K562 (cell line): ENCODE measurements at regions not wholly inside any gene's neighbourhood (a gene's known extent, or its start where the extent isn't known, plus 50 kb on each side); places are given as distances from the start of the nearest gene placed in this dataset.

ENCODE experiments used
- ATAC-seq: fragments of 200-7000 bp; cut with Tn5 transposase; 3 replicates; pipeline ENCODE4 v1.9.1; 2020; ENCODE audit warnings: moderate library complexity
- BruUV-seq: library from RNA; stranded (reverse); fragments of 400-500 nt; replicated peaks from 2 replicates; lab custom pipeline; 2021; lab: Mats Ljungman, UMichigan
- CTCF ChIA-PET: fragments of 300-600 bp; formaldehyde crosslinking; extraction: SDS; loops from one replicate; lab custom pipeline; 2021; ENCODE audit warnings: low intra/inter-chr PET ratio; lab: Yijun Ruan, JAX
- POLR2A ChIA-PET: fragments of 300-600, 350-650 bp; sonication (Branson Sonifier 250); formaldehyde crosslinking; extraction: SDS; loops from one replicate; lab custom pipeline; 2021; ENCODE audit warnings: antibody characterized with exemption, inconsistent platforms; lab: Yijun Ruan, JAX
- DNase-seq, 4 experiments: peaks; one replicate each; pipeline versions ENCODE4 v3.0.0 to v3.0.0-alpha.2; 2011 to 2018; ENCODE audit warnings: low spot score in 3 of 4, mixed read lengths in 3 of 4; ENCODE audit errors: extremely low read depth in 1 of 4
- FAIRE-seq: peaks from 2 replicates; lab custom pipeline; 2011; peaks lifted over from hg19 to GRCh38; lab: Jason Lieb, UNC
- H2AFZ ChIP-seq: 2 replicates; pipeline ENCODE4 v1.6.0; 2011; ENCODE audit warnings: low read depth, low read length, control low read depth, inconsistent platforms
- H3K27ac ChIP-seq: fragments of 200-600 bp; 3 replicates; pipeline ENCODE4 v1.8.0; 2011; ENCODE audit warnings: low read depth, mild to moderate bottlenecking, control low read depth, inconsistent platforms, low read length, moderate library complexity, mixed read lengths; ENCODE audit errors: extremely low read depth
- H3K27me3 ChIP-seq, 2 experiments: fragments of 300-600 bp in 1 of 2; 2 replicates in 1 of 2; 3 replicates in 1 of 2; pipeline versions ENCODE4 v1.6.0 to v1.8.0; 2011; ENCODE audit warnings: inconsistent platforms in 2 of 2, low read length in 2 of 2, mild to moderate bottlenecking in 1 of 2, mixed read lengths in 1 of 2, moderate library complexity in 1 of 2; ENCODE audit not compliant: control insufficient read depth in 2 of 2, insufficient read depth in 2 of 2
- H3K36me3 ChIP-seq: fragments of 300-600 bp; 3 replicates; pipeline ENCODE4 v1.8.0; 2011; ENCODE audit warnings: mild to moderate bottlenecking, low read length, inconsistent platforms; ENCODE audit not compliant: control insufficient read depth, insufficient read depth
- H3K4me1 ChIP-seq, 2 experiments: fragments of 200-600 bp in 1 of 2; replicated peaks in 1 of 2; 2 replicates in 1 of 2; 3 replicates in 1 of 2; pipeline versions ENCODE4 v1.5.1 to v1.8.0; 2011; ENCODE audit warnings: inconsistent platforms in 2 of 2, low read length in 2 of 2, mild to moderate bottlenecking in 1 of 2, mixed read lengths in 1 of 2, moderate library complexity in 1 of 2; ENCODE audit not compliant: control insufficient read depth in 2 of 2, insufficient read depth in 2 of 2
- H3K4me2 ChIP-seq: 2 replicates; pipeline ENCODE4 v1.6.1; 2011; ENCODE audit warnings: low read length, control low read depth, inconsistent platforms, mixed read lengths; ENCODE audit not compliant: insufficient read depth
- H3K4me3 ChIP-seq: fragments of 200-600 bp; sonication (generic), shearing (Covaris generic); 2 replicates; pipeline ENCODE4 v1.5.1; 2016; ENCODE audit warnings: control low read depth, inconsistent platforms
- H3K79me2 ChIP-seq: fragments of 200-600 bp; 3 replicates; pipeline ENCODE4 v1.8.0; 2011; ENCODE audit warnings: low read length, inconsistent platforms; ENCODE audit not compliant: control insufficient read depth, insufficient read depth
- H3K9ac ChIP-seq, 2 experiments: 2 replicates each; pipeline versions ENCODE4 v1.6.0 to v1.6.1; 2011; ENCODE audit warnings: low read depth in 2 of 2, low read length in 2 of 2, control low read depth in 1 of 2, inconsistent platforms in 1 of 2, mild to moderate bottlenecking in 1 of 2, mixed read lengths in 1 of 2; ENCODE audit not compliant: insufficient read depth in 1 of 2
- H3K9me1 ChIP-seq: one replicate; pipeline ENCODE4 v1.6.0; 2011; ENCODE audit warnings: inconsistent platforms, mild to moderate bottlenecking, low read length, moderate library complexity; ENCODE audit not compliant: control insufficient read depth, insufficient read depth
- H3K9me3 ChIP-seq: replicated peaks from 2 replicates; pipeline ENCODE4 v1.5.1; 2011; ENCODE audit warnings: low read depth, low read length, inconsistent platforms; ENCODE audit not compliant: control insufficient read depth, insufficient read depth
- H4K20me1 ChIP-seq: replicated peaks from 2 replicates; pipeline ENCODE4 v1.6.1; 2011; ENCODE audit warnings: low read length, inconsistent platforms, mixed read lengths; ENCODE audit not compliant: control insufficient read depth, insufficient read depth
- ARID1B ChIP-seq: fragments of 450-650 bp; IDR thresholded peaks from 2 replicates; pipeline ENCODE4 v1.6.1; 2016; ENCODE audit warnings: antibody characterized with exemption, mild to moderate bottlenecking, inconsistent platforms
- KDM1A ChIP-seq, 2 experiments: fragments of 450-650 bp; IDR thresholded peaks; 2 replicates each; pipeline ENCODE4 v1.6.1; 2016; ENCODE audit warnings: mild to moderate bottlenecking in 2 of 2
- LARP7 ChIP-seq: fragments of 450-650 bp; IDR thresholded peaks from 2 replicates; pipeline ENCODE4 v1.6.1; 2016
- MCM7 ChIP-seq, 2 experiments: fragments of 450-650 bp; IDR thresholded peaks; 2 replicates each; pipeline ENCODE4 v1.6.1; 2016 to 2018
- SOX6 ChIP-seq: fragments of 450-650 bp; IDR thresholded peaks from 2 replicates; pipeline ENCODE4 v1.6.1; 2014; ENCODE audit warnings: mild to moderate bottlenecking
- ZNF12 ChIP-seq: sonication (generic); formaldehyde crosslinking; IDR thresholded peaks from 2 replicates; pipeline ENCODE4 v1.4.0; 2020; ENCODE audit warnings: mild to moderate bottlenecking, missing genetic modification reagents
- ZNF444 ChIP-seq: fragments of 250-450 bp; sonication (Bioruptor Pico); IDR thresholded peaks from 2 replicates; pipeline ENCODE4 v1.4.0; 2020; ENCODE audit warnings: mild to moderate bottlenecking, moderate library complexity
- ZNF79 ChIP-seq: fragments of 250-450 bp; sonication (Bioruptor Pico); IDR thresholded peaks from 2 replicates; pipeline ENCODE4 v1.4.0; 2020; ENCODE audit warnings: low read depth, mild to moderate bottlenecking, moderate library complexity
- WGBS: fragments of 100-300 bp; shearing (Covaris generic); methylation state at CpG from one replicate; pipeline ENCODE4 v1.1.6; 2016; ENCODE audit warnings: low coverage, mixed read lengths; ENCODE audit not compliant: insufficient coverage; ENCODE audit errors: missing lambda C conversion rate; 5-methylcytosine and 5-hydroxymethylcytosine counted together
- in situ Hi-C: fragments of 300-500 bp; cut with MboI; formaldehyde crosslinking; loops from 4 replicates; pipeline ENCODE4 v1.15.0; 2018; ENCODE audit warnings: inconsistent platforms, mixed read lengths
- intact Hi-C: fragments of 100-400 bp; cut with micrococcal nuclease; formaldehyde crosslinking; loops from 2 replicates; pipeline ENCODE4 v1.14.2; 2022
- TF ChIP-seq, protein P1 (sequence below): sonication (generic); formaldehyde crosslinking; IDR thresholded peaks from 2 replicates; pipeline ENCODE4 v1.8.1; 2022; ENCODE audit warnings: missing genetic modification reagents

DNA sequence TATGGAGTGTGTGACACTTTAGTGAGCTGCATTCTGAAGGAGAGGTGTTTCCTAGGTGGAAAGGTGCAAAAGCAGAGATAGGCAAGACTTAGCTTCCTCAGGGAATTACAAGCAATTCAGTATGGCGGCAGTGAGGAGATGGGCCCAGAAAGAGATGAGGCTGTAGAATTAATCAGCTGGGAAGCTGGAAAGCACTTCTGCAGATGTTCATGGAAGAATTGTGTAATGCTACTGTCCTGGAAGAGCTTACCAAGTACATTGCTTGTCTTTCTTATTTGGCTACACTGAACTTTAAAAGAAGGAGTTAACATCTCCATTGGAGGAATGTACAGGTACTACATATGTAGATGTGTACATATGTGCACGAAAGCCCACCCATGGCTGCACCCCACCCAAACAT is 103.7 kb upstream of the DPT start:
- no peak overlapping the region for H3K27ac ChIP-seq
- CTCF ChIA-PET = no interaction called here
- no peaks in the 10 kb centered on the region for H3K9me3 ChIP-seq
- no TSS peak for BruUV-seq
- H4K20me1 ChIP-seq = no peaks in the 10 kb centered on the region
- DNase-seq (no peak), FAIRE-seq (no peak), ATAC-seq (no peak)
- H3K9me1 ChIP-seq = no peaks in the 10 kb centered on the region
- no peaks in the 10 kb centered on the region for H3K4me1 ChIP-seq
- no peaks in the 10 kb centered on the region for H3K79me2 ChIP-seq
- 0% methylated on average over 2 of the region's 2 CpGs for WGBS
- in situ Hi-C loops (no loop called here), intact Hi-C loops (no loop called here)
- no peak overlapping the region for H3K4me3 ChIP-seq
- TF ChIP-seq ARID1B (no peak), KDM1A (IDR thresholded peaks at IDR 0.05) (no peak), LARP7 (no peak), ZNF12 (CRISPR knock-in tag) (no peak), ZNF79 (no peak), MCM7 (IDR thresholded peaks at IDR 0.05) (no peak), ZNF444 (CRISPR knock-in tag) (no peak), SOX6 (no peak)
- TF ChIP-seq, protein P1, sequence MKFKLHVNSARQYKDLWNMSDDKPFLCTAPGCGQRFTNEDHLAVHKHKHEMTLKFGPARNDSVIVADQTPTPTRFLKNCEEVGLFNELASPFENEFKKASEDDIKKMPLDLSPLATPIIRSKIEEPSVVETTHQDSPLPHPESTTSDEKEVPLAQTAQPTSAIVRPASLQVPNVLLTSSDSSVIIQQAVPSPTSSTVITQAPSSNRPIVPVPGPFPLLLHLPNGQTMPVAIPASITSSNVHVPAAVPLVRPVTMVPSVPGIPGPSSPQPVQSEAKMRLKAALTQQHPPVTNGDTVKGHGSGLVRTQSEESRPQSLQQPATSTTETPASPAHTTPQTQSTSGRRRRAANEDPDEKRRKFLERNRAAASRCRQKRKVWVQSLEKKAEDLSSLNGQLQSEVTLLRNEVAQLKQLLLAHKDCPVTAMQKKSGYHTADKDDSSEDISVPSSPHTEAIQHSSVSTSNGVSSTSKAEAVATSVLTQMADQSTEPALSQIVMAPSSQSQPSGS (CRISPR knock-in tag) = no peak
- no peak overlapping the region for H2AFZ ChIP-seq
- no peak overlapping the region for H3K4me2 ChIP-seq
- H3K27me3 ChIP-seq = no peaks in the 10 kb centered on the region; a peak in 1 of 5 replicates
- H3K36me3 ChIP-seq = no peaks in the 10 kb centered on the region
- POLR2A ChIA-PET = interaction anchor here (0.6 to 1.1 kb wide), 2 partner anchors 11 to 65 kb away, joined by 3 read pairs; no protein-coding TSS in a partner anchor
- H3K9ac ChIP-seq = no peak overlapping the region
